Left colon (tissue), 2 donors: ENCODE measurements at regions not wholly inside any gene's neighbourhood (a gene's known extent, or its start where the extent isn't known, plus 50 kb on each side); places are given as distances from the start of the nearest gene placed in this dataset.
"Not testable (repeated sequence)": the region's sequence is repeated elsewhere in the genome, so short reads cannot be mapped to it uniquely, and the experiment has no call there.

ENCODE experiments used
- ATAC-seq: fragments of 200-7000 bp; cut with Tn5 transposase; one replicate; pipeline ENCODE4 v1.9.1; 2020; ENCODE audit warnings: mild to moderate bottlenecking, moderate library complexity
- DNase-seq, 2 donors: peaks; one replicate each; pipeline ENCODE4 v3.0.0-alpha.2; 2020
- intact Hi-C, 2 donors: fragments of 100-400 bp; cut with DNase I in 1 of 2; cut with micrococcal nuclease in 1 of 2; formaldehyde crosslinking; loops; one replicate each; pipeline versions ENCODE4 v1.11.2 to v1.14.0; 2022; cut with DNase I, micrococcal nuclease
- donor health status: DM: no; HTN: no; CAD: no.
- donor health status: DM: yes; HTN: yes; CAD: no.

DNA sequence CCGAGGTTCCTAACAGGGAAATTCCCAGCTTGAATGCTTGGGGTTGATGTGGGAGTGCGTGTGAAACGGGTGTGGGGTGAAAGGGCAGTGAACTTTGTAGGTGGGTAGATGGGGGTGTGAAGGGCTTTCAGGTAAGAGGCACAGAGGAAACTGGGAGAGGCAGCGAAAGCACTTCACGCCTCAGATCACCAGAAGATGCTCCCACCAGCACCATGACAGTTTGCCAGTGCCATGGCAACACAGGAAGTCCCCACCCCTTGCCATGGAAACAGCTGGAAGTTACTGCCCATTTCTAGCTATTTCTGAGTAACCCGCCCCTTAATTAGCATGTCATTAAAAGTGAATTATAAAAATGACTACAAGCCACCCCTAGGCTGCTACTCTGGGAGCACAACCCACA lies 1390.6 kb upstream of the TPTE start:
- intact Hi-C loops, DNase-seq, ATAC-seq: not testable (repeated sequence)
